HCT116 (cell line): ENCODE measurements at regions not wholly inside any gene's neighbourhood (a gene's known extent, or its start where the extent isn't known, plus 50 kb on each side); places are given as distances from the start of the nearest gene placed in this dataset.

Experiments
- ATAC-seq: fragments of 200-7000 bp; cut with Tn5 transposase; 2 replicates; pipeline ENCODE4 v1.9.1; 2020; ENCODE audit warnings: mild to moderate bottlenecking, moderate library complexity
- BruUV-seq: library from RNA; stranded (reverse); fragments of 400-500 nt; replicated peaks from 2 replicates; lab custom pipeline; 2021; lab: Mats Ljungman, UMichigan
- CTCF ChIA-PET: fragments of 300-600 bp; sonication (Branson Sonifier 250); formaldehyde crosslinking; loops from one replicate; lab custom pipeline; 2021; ENCODE audit warnings: antibody characterized with exemption; lab: Charles Lee
- POLR2A ChIA-PET: fragments of 300-600, 350-600 bp; sonication (Branson Sonifier 250); formaldehyde crosslinking; loops from one replicate; lab custom pipeline; 2021; ENCODE audit warnings: antibody characterized with exemption; lab: Charles Lee
- RAD21 ChIA-PET, 2 experiments: fragments of 300-600 bp; sonication (Branson Sonifier 250); formaldehyde crosslinking; loops; one replicate each; lab custom pipeline; 2023; ENCODE audit warnings: low total read pairs in 2 of 2; ENCODE audit not compliant: uncharacterized antibody in 2 of 2, unreplicated experiment in 2 of 2, low non-redundant PET in 1 of 2; lab: Charles Lee
- DNase-seq: peaks from one replicate; pipeline ENCODE4 v3.0.0-alpha.2; 2010; ENCODE audit warnings: low read depth, low spot score
- H2AFZ ChIP-seq: fragments of 200-600 bp; shearing (Covaris generic), sonication (generic); 2 replicates; pipeline ENCODE4 v1.6.1; 2017; ENCODE audit warnings: low read depth, mixed run types, mixed read lengths, antibody characterized with exemption, low read length; ENCODE audit not compliant: poor library complexity, severe bottlenecking
- H3K27ac ChIP-seq: 2 replicates; pipeline ENCODE4 v1.5.1; 2012; ENCODE audit warnings: low read depth, low read length
- H3K27me3 ChIP-seq: fragments of 200-600 bp; sonication (generic); 2 replicates; pipeline ENCODE4 v1.6.1; 2016; ENCODE audit warnings: mixed run types, low read length, mixed read lengths; ENCODE audit not compliant: insufficient read depth
- H3K36me3 ChIP-seq, 2 experiments: fragments of 200-500 bp in 1 of 2; fragments of 200-600 bp in 1 of 2; sonication (Bioruptor generic) in 1 of 2; sonication (generic) in 1 of 2; 2 replicates each; pipeline versions ENCODE4 v1.5.1 to v1.6.1; 2014 to 2016; ENCODE audit warnings: low read length in 2 of 2, inconsistent platforms in 1 of 2, mixed read lengths in 1 of 2, mixed run types in 1 of 2; ENCODE audit not compliant: insufficient read depth in 2 of 2, control insufficient read depth in 1 of 2
- H3K4me1 ChIP-seq, 2 experiments: fragments of 200-600 bp in 1 of 2; sonication (generic) in 1 of 2; 2 replicates each; pipeline versions ENCODE4 v1.5.1 to v1.6.1; 2012 to 2017; ENCODE audit warnings: low read length in 2 of 2, inconsistent platforms in 1 of 2, mild to moderate bottlenecking in 1 of 2, mixed read lengths in 1 of 2, mixed run types in 1 of 2, moderate library complexity in 1 of 2; ENCODE audit not compliant: insufficient read depth in 2 of 2, control insufficient read depth in 1 of 2
- H3K4me2 ChIP-seq: fragments of 200-600 bp; sonication (generic); 2 replicates; pipeline ENCODE4 v1.6.1; 2017; ENCODE audit warnings: mixed run types, low read length, mixed read lengths
- H3K4me3 ChIP-seq, 2 experiments: fragments of 200-600 bp in 1 of 2; sonication (generic) in 1 of 2; replicated peaks in 1 of 2; 2 replicates each; pipeline ENCODE4 v1.5.1; 2011 to 2016; ENCODE audit warnings: low read length in 2 of 2, control low read depth in 1 of 2, low read depth in 1 of 2, mild to moderate bottlenecking in 1 of 2, mixed read lengths in 1 of 2, mixed run types in 1 of 2
- H3K79me2 ChIP-seq: fragments of 200-600 bp; sonication (generic); 2 replicates; pipeline ENCODE4 v1.6.1; 2017; ENCODE audit warnings: mild to moderate bottlenecking, mixed run types, low read length, moderate library complexity, mixed read lengths; ENCODE audit not compliant: insufficient read depth
- H3K9ac ChIP-seq: fragments of 200-600 bp; sonication (generic); 2 replicates; pipeline ENCODE4 v1.6.1; 2016; ENCODE audit warnings: low read length, mixed read lengths
- H3K9me2 ChIP-seq: fragments of 200-600 bp; sonication (generic), shearing (Covaris generic); 2 replicates; pipeline ENCODE4 v1.6.1; 2017; ENCODE audit warnings: mixed run types, mild to moderate bottlenecking, moderate library complexity; ENCODE audit not compliant: insufficient read depth
- H3K9me3 ChIP-seq, 2 experiments: fragments of 200-500 bp in 1 of 2; fragments of 200-600 bp in 1 of 2; sonication (Bioruptor generic) in 1 of 2; sonication (generic) in 1 of 2; 2 replicates each; pipeline ENCODE4 v1.6.1; 2014 to 2017; ENCODE audit warnings: low read length in 2 of 2, mixed read lengths in 2 of 2, inconsistent platforms in 1 of 2, low read depth in 1 of 2, mild to moderate bottlenecking in 1 of 2, mixed run types in 1 of 2, moderate library complexity in 1 of 2; ENCODE audit not compliant: control insufficient read depth in 1 of 2, insufficient read depth in 1 of 2
- H4K20me1 ChIP-seq: fragments of 200-600 bp; sonication (generic), shearing (Covaris generic); 2 replicates; pipeline ENCODE4 v1.6.1; 2017; ENCODE audit warnings: mixed run types, mild to moderate bottlenecking, moderate library complexity; ENCODE audit not compliant: insufficient read depth
- ELF1 ChIP-seq: IDR thresholded peaks from 2 replicates; pipeline ENCODE4 v1.6.1; 2012; ENCODE audit warnings: low read depth, borderline replicate concordance
- POLR2AphosphoS5 ChIP-seq: IDR thresholded peaks from 2 replicates; pipeline ENCODE4 v1.6.1; 2011; ENCODE audit warnings: mild to moderate bottlenecking, low read depth, low read length, moderate library complexity
- intact Hi-C: fragments of 100-400 bp; cut with micrococcal nuclease; formaldehyde crosslinking; loops from 2 replicates; pipeline ENCODE4 v1.10.0; 2022
- TF ChIP-seq, protein P1 (sequence below): IDR thresholded peaks from 2 replicates; pipeline ENCODE4 v1.6.1; 2012
- TF ChIP-seq, protein P2 (sequence below), 3 experiments: fragments of 200-600 bp in 1 of 3; sonication (generic) in 1 of 3; IDR thresholded peaks in 2 of 3; conservative IDR thresholded peaks in 1 of 3; 2 replicates each; pipeline ENCODE4 v1.5.1; 2012 to 2017; ENCODE audit warnings: low read depth in 2 of 3, low read length in 2 of 3, antibody characterized with exemption in 1 of 3, borderline replicate concordance in 1 of 3, control low read depth in 1 of 3, mild to moderate bottlenecking in 1 of 3, mixed read lengths in 1 of 3, mixed run types in 1 of 3, moderate library complexity in 1 of 3; ENCODE audit not compliant: insufficient read depth in 1 of 3

DNA sequence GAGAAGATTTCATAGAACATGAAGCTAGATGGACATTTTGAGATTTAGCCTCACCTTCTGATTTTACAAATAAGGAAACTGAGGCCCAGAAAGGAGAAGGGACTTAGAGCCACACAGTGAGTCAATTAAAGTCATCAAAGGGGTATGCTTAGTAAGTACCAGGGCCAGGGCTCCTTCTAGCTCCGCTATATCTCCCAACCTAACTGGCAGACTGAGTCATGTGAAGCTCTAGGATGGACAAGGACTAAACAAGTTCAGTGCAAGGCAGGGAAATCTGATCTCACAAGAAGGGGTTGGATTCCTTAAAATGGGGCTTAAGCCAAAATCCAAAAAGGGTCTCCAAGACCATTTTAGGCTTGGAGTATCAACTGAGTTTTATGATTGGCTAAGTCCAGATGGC, 215.8 kb downstream of the PHLDA1 start:
- Histone ChIP-seq H3K4me1 (peaks cover 42 to 70% of the 10 kb centered on the region in 2 experiments), H3K9me2 (no peaks in the 10 kb centered on the region), H3K36me3 (no peaks in the 10 kb centered on the region), H4K20me1 (no peaks in the 10 kb centered on the region), H3K79me2 (no peaks in the 10 kb centered on the region), H3K9ac (no peak overlapping the region), H3K4me3 (no peak overlapping the region), H3K9me3 (no peaks in the 10 kb centered on the region), H2AFZ (no peak overlapping the region), H3K27me3 (no peaks in the 10 kb centered on the region), H3K27ac (peak overlapping the region; percentile 100), H3K4me2 (no peak overlapping the region)
- ATAC-seq (no peak), DNase-seq (no peak)
- intact Hi-C loops = loop anchor here (2.0 kb wide), 1 partner anchor 163 kb away; no protein-coding TSS in a partner anchor
- RAD21 ChIA-PET = interaction anchor here in 1 of 2 experiments (0.9 kb wide), 1 partner anchor 149 kb away, joined by 4 read pairs; no protein-coding TSS in a partner anchor
- TF ChIP-seq, protein P1, sequence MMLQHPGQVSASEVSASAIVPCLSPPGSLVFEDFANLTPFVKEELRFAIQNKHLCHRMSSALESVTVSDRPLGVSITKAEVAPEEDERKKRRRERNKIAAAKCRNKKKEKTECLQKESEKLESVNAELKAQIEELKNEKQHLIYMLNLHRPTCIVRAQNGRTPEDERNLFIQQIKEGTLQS = no peak
- TF ChIP-seq POLR2AphosphoS5 = no peak
- TF ChIP-seq, protein P2, sequence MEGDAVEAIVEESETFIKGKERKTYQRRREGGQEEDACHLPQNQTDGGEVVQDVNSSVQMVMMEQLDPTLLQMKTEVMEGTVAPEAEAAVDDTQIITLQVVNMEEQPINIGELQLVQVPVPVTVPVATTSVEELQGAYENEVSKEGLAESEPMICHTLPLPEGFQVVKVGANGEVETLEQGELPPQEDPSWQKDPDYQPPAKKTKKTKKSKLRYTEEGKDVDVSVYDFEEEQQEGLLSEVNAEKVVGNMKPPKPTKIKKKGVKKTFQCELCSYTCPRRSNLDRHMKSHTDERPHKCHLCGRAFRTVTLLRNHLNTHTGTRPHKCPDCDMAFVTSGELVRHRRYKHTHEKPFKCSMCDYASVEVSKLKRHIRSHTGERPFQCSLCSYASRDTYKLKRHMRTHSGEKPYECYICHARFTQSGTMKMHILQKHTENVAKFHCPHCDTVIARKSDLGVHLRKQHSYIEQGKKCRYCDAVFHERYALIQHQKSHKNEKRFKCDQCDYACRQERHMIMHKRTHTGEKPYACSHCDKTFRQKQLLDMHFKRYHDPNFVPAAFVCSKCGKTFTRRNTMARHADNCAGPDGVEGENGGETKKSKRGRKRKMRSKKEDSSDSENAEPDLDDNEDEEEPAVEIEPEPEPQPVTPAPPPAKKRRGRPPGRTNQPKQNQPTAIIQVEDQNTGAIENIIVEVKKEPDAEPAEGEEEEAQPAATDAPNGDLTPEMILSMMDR (IDR thresholded peaks at IDR 0.05 in 2 of 3, conservative IDR thresholded peaks at IDR 0.05 in 1 of 3; ENCODE audit: borderline replicate concordance in 1 of 3, insufficient read depth in 1 of 3, low read depth in 2 of 3, low read length in 2 of 3) = no peak
- TF ChIP-seq ELF1 = no peak
- POLR2A ChIA-PET = interaction anchor here (0.8 to 1.7 kb wide), 3 partner anchors 13 to 213 kb away, joined by 3 to 5 read pairs (median 4); no protein-coding TSS in a partner anchor
- CTCF ChIA-PET = interaction anchor here (0.6 to 0.9 kb wide), 2 partner anchors 28 to 1185 kb away, joined by 3 read pairs; no protein-coding TSS in a partner anchor
- BruUV-seq = no TSS peak
